HepG2 (cell line): ENCODE measurements at regions not wholly inside any gene's neighbourhood (a gene's known extent, or its start where the extent isn't known, plus 50 kb on each side); places are given as distances from the start of the nearest gene placed in this dataset.
A peak's percentile ranks its signal among the peaks of the same experiment; 100 is the strongest.

Source experiments
- ASH2L ChIP-seq: fragments of 300-600, 200-600 bp; sonication (generic); IDR thresholded peaks from 2 replicates; pipeline ENCODE4 v1.7.0; 2017; ENCODE audit warnings: low read depth, mild to moderate bottlenecking, moderate library complexity, mixed read lengths, low read length; ENCODE audit not compliant: insufficient read length
- CHD2 ChIP-seq: IDR thresholded peaks from 2 replicates; pipeline ENCODE4 v1.6.1; 2011; ENCODE audit warnings: low read depth, low read length, improper control_type of control experiment
- DR1 ChIP-seq: sonication (generic); formaldehyde crosslinking; IDR thresholded peaks from 2 replicates; pipeline ENCODE4 v1.8.0; 2021; ENCODE audit warnings: mild to moderate bottlenecking, missing genetic modification reagents, inconsistent platforms
- ELF3 ChIP-seq: IDR thresholded peaks from 2 replicates; pipeline ENCODE4 v1.6.1; 2016; ENCODE audit warnings: missing genetic modification reagents, missing compliant biosample characterization
- HIVEP1 ChIP-seq: sonication (generic); formaldehyde crosslinking; IDR thresholded peaks from 2 replicates; pipeline ENCODE4 v1.4.0; 2020; ENCODE audit warnings: mild to moderate bottlenecking, missing genetic modification reagents
- PCBP1 ChIP-seq: fragments of 200-400 bp; formaldehyde crosslinking; IDR thresholded peaks from 2 replicates; pipeline ENCODE4 v1.6.1; 2017; ENCODE audit warnings: mild to moderate bottlenecking, low read depth, low read length, borderline replicate concordance
- PHF21A ChIP-seq: sonication (generic); formaldehyde crosslinking; IDR thresholded peaks from 2 replicates; pipeline ENCODE4 v1.5.0; 2020; ENCODE audit warnings: mild to moderate bottlenecking, missing genetic modification reagents
- RAD21 ChIP-seq: fragments of 450-650 bp; formaldehyde crosslinking; IDR thresholded peaks from 2 replicates; pipeline ENCODE4 v1.5.0; 2020; ENCODE audit warnings: mild to moderate bottlenecking
- SOX5 ChIP-seq: IDR thresholded peaks from 2 replicates; pipeline ENCODE4 v1.6.1; 2016; ENCODE audit warnings: borderline replicate concordance
- SP2 ChIP-seq: sonication (generic); formaldehyde crosslinking; IDR thresholded peaks from 2 replicates; pipeline ENCODE4 v1.5.1; 2020; ENCODE audit warnings: mild to moderate bottlenecking, missing genetic modification reagents
- SRF ChIP-seq: IDR thresholded peaks from 2 replicates; pipeline ENCODE4 v1.6.1; 2011; ENCODE audit warnings: mild to moderate bottlenecking, low read depth, low read length, moderate library complexity
- ZFP82 ChIP-seq: sonication (generic); formaldehyde crosslinking; IDR thresholded peaks from 2 replicates; pipeline ENCODE4 v1.5.1; 2020; ENCODE audit warnings: mild to moderate bottlenecking, missing genetic modification reagents, borderline replicate concordance
- ZKSCAN1 ChIP-seq: fragments of 150-350 bp; IDR thresholded peaks from 2 replicates; pipeline ENCODE4 v1.6.1; 2014; ENCODE audit warnings: low read length
- ZMAT3 ChIP-seq: sonication (generic); formaldehyde crosslinking; conservative IDR thresholded peaks from 2 replicates; pipeline ENCODE4 v1.7.0; 2021; ENCODE audit warnings: missing genetic modification reagents
- ZNF782 ChIP-seq: sonication (generic); formaldehyde crosslinking; IDR thresholded peaks from 2 replicates; pipeline ENCODE4 v1.4.0; 2020; ENCODE audit warnings: missing genetic modification reagents, mild to moderate bottlenecking, borderline replicate concordance
- TF ChIP-seq, protein P1 (sequence below): sonication (generic); formaldehyde crosslinking; IDR thresholded peaks from 2 replicates; pipeline ENCODE4 v1.9.0; 2021; ENCODE audit warnings: missing genetic modification reagents, borderline replicate concordance
- TF ChIP-seq, protein P2 (sequence below): sonication (generic); formaldehyde crosslinking; IDR thresholded peaks from 2 replicates; pipeline ENCODE4 v1.4.0; 2020; ENCODE audit warnings: missing genetic modification reagents
- TF ChIP-seq, protein P3 (sequence below): sonication (generic); formaldehyde crosslinking; IDR thresholded peaks from 2 replicates; pipeline ENCODE4 v1.5.0; 2020; ENCODE audit warnings: mild to moderate bottlenecking, missing genetic modification reagents
- TF ChIP-seq, protein P4 (sequence below): sonication (generic); formaldehyde crosslinking; IDR thresholded peaks from 2 replicates; pipeline ENCODE4 v1.8.1; 2023; ENCODE audit warnings: mild to moderate bottlenecking, missing genetic modification reagents, borderline replicate concordance

DNA sequence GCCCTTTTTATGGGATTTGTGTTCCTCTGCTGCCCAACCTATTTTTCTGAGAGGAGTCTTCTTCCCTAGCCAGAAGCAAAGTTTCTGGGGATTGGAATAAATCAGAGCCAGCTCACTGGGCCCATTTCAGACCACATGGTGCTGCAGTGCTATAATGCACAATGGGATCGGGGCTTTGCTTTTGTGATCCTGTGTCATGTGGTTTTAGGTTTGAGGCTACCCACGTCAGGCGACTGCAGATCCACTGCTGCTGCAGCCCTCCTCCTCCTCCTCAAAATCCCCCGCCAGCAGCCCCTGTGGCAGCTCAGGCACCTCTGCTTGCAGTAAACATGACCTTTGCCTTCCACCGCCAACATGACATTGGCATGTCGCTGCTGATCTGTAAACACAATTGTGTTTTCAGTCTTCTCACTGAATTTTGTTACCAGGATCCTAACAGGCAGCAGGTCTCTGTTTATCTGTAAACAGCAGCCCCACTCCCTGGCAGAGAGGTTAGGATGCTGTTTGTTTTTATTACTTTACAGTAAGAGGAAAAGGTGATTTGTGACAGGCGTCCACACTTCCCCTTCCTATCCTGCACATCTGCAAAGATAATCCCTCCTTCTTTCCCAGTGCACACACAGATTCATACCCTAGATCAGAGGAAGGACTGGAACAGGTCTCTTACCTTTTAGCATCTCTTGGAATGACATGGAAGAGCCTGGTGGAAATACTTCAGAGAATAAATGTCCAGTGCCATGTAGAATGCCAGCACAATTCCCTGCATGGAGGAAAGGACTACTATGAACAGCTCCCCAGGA is 130.8 kb downstream of the FOXI3 start (continued):
- TF ChIP-seq, protein P1, sequence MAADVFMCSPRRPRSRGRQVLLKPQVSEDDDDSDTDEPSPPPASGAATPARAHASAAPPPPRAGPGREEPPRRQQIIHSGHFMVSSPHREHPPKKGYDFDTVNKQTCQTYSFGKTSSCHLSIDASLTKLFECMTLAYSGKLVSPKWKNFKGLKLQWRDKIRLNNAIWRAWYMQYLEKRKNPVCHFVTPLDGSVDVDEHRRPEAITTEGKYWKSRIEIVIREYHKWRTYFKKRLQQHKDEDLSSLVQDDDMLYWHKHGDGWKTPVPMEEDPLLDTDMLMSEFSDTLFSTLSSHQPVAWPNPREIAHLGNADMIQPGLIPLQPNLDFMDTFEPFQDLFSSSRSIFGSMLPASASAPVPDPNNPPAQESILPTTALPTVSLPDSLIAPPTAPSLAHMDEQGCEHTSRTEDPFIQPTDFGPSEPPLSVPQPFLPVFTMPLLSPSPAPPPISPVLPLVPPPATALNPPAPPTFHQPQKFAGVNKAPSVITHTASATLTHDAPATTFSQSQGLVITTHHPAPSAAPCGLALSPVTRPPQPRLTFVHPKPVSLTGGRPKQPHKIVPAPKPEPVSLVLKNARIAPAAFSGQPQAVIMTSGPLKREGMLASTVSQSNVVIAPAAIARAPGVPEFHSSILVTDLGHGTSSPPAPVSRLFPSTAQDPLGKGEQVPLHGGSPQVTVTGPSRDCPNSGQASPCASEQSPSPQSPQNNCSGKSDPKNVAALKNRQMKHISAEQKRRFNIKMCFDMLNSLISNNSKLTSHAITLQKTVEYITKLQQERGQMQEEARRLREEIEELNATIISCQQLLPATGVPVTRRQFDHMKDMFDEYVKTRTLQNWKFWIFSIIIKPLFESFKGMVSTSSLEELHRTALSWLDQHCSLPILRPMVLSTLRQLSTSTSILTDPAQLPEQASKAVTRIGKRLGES (CRISPR knock-in tag), result no peak
- TF ChIP-seq ZFP82 (CRISPR knock-in tag), result no peak
- TF ChIP-seq CHD2, result no peak
- TF ChIP-seq ASH2L, result peak; percentile 31
- TF ChIP-seq SOX5, result peak; percentile 87
- TF ChIP-seq, protein P2, sequence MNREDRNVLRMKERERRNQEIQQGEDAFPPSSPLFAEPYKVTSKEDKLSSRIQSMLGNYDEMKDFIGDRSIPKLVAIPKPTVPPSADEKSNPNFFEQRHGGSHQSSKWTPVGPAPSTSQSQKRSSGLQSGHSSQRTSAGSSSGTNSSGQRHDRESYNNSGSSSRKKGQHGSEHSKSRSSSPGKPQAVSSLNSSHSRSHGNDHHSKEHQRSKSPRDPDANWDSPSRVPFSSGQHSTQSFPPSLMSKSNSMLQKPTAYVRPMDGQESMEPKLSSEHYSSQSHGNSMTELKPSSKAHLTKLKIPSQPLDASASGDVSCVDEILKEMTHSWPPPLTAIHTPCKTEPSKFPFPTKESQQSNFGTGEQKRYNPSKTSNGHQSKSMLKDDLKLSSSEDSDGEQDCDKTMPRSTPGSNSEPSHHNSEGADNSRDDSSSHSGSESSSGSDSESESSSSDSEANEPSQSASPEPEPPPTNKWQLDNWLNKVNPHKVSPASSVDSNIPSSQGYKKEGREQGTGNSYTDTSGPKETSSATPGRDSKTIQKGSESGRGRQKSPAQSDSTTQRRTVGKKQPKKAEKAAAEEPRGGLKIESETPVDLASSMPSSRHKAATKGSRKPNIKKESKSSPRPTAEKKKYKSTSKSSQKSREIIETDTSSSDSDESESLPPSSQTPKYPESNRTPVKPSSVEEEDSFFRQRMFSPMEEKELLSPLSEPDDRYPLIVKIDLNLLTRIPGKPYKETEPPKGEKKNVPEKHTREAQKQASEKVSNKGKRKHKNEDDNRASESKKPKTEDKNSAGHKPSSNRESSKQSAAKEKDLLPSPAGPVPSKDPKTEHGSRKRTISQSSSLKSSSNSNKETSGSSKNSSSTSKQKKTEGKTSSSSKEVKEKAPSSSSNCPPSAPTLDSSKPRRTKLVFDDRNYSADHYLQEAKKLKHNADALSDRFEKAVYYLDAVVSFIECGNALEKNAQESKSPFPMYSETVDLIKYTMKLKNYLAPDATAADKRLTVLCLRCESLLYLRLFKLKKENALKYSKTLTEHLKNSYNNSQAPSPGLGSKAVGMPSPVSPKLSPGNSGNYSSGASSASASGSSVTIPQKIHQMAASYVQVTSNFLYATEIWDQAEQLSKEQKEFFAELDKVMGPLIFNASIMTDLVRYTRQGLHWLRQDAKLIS (CRISPR knock-in tag), result no peak
- TF ChIP-seq HIVEP1, result no peak
- no peak for TF ChIP-seq DR1 (CRISPR knock-in tag)
- no peak for TF ChIP-seq SP2
- TF ChIP-seq ELF3, result peak; percentile 57
- TF ChIP-seq ZKSCAN1, result no peak
- no peak for TF ChIP-seq RAD21 (CRISPR knock-in tag)
- TF ChIP-seq PCBP1, result no peak
- TF ChIP-seq, protein P3, sequence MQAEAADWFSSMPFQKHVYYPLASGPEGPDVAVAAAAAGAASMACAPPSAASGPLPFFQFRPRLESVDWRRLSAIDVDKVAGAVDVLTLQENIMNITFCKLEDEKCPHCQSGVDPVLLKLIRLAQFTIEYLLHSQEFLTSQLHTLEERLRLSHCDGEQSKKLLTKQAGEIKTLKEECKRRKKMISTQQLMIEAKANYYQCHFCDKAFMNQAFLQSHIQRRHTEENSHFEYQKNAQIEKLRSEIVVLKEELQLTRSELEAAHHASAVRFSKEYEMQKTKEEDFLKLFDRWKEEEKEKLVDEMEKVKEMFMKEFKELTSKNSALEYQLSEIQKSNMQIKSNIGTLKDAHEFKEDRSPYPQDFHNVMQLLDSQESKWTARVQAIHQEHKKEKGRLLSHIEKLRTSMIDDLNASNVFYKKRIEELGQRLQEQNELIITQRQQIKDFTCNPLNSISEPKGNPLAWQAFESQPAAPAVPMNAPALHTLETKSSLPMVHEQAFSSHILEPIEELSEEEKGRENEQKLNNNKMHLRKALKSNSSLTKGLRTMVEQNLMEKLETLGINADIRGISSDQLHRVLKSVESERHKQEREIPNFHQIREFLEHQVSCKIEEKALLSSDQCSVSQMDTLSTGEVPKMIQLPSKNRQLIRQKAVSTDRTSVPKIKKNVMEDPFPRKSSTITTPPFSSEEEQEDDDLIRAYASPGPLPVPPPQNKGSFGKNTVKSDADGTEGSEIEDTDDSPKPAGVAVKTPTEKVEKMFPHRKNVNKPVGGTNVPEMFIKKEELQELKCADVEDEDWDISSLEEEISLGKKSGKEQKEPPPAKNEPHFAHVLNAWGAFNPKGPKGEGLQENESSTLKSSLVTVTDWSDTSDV (CRISPR knock-in tag), result no peak
- TF ChIP-seq SRF, result no peak
- no peak for TF ChIP-seq ZMAT3 (CRISPR knock-in tag)
- TF ChIP-seq, protein P4, sequence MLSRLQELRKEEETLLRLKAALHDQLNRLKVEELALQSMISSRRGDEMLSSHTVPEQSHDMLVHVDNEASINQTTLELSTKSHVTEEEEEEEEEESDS (CRISPR knock-in tag), result no peak
- TF ChIP-seq PHF21A, result peak; percentile 67; the same call in 1 of the 2 replicates
- no peak for TF ChIP-seq ZNF782
